NCI-H2107 treated with DMSO at 0.1 percent for 48 hours (cell line): ENCODE measurements at regions not wholly inside any gene's neighbourhood (a gene's known extent, or its start where the extent isn't known, plus 50 kb on each side); places are given as distances from the start of the nearest gene placed in this dataset.

Experiments used
- DNase-seq: peaks from one replicate; lab custom pipeline; 2025; ENCODE audit not compliant: unreplicated experiment; lab: John Stamatoyannopoulos, UW

DNA sequence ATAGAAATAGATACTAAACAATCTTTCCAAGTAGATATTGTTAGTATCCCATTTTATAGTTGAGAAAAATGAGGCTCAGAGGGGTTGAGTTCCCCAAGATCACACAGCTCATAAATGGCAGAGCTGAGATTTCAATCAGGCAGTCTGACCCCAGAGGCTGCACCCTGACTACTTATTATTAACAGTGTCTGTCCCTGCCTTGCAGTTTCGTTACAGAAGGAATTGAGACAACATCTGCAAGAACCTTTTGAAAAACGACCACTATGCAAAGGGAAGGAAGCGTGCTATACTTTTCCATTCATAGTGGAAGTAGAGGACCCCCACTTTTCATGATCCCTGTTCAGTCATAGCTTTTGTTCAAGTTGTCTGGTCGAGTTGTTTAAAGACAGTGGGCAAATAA, 53.2 kb upstream of the SEC11C start:
- no peak for DNase-seq

DNA sequence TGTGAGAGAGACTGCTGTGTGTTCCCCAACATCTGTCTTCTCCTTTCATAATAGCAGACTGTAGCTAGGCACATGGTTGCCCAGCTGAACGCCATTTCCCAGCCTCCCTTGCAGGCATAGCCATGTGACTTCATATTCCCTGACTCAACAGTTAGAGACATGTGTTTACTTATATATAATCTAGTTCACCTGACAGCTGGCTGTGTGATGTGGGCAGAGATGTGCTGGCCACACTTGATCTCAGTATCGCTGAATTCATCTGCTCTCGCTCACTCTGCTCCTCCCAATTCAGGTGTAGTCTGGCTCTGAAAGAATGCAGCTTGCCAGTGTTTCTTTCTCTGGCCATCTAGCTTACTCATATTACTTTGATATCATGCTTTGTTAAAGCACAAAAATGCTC, 52.3 kb upstream of the SEC11C start:
- peak; percentile 55 for DNase-seq
